Calu3 (cell line): ENCODE measurements at regions not wholly inside any gene's neighbourhood (a gene's known extent, or its start where the extent isn't known, plus 50 kb on each side); places are given as distances from the start of the nearest gene placed in this dataset.
"Not testable (repeated sequence)": the region's sequence is repeated elsewhere in the genome, so short reads cannot be mapped to it uniquely, and the experiment has no call there.

Source experiments
- BruUV-seq: library from RNA; stranded (reverse); fragments of 400-500 nt; replicated peaks from 2 replicates; lab custom pipeline; 2021; lab: Mats Ljungman, UMichigan
- CTCF ChIA-PET: fragments of 300-600 bp; sonication (Branson Sonifier 250); formaldehyde crosslinking; loops from one replicate; lab custom pipeline; 2022; ENCODE audit warnings: antibody characterized with exemption; lab: Charles Lee
- DNase-seq: peaks from one replicate; pipeline ENCODE4 v3.0.0; 2022
- H3K27ac Mint-ChIP-seq: one replicate; pipeline ENCODE4 v1.8.0; 2022; ENCODE audit warnings: mixed read lengths; ENCODE audit not compliant: unreplicated experiment
- H3K27me3 Mint-ChIP-seq: one replicate; pipeline ENCODE4 v1.8.0; 2022; ENCODE audit warnings: mixed read lengths; ENCODE audit not compliant: unreplicated experiment
- H3K36me3 Mint-ChIP-seq: one replicate; pipeline ENCODE4 v1.8.0; 2022; ENCODE audit warnings: mild to moderate bottlenecking, moderate library complexity, mixed read lengths; ENCODE audit not compliant: insufficient read depth, unreplicated experiment
- H3K4me1 Mint-ChIP-seq: one replicate; pipeline ENCODE4 v1.8.0; 2022; ENCODE audit warnings: mild to moderate bottlenecking, low read depth, mixed read lengths; ENCODE audit not compliant: unreplicated experiment
- H3K4me3 Mint-ChIP-seq: one replicate; pipeline ENCODE4 v1.8.0; 2022; ENCODE audit warnings: mild to moderate bottlenecking, low read depth, moderate library complexity, mixed read lengths; ENCODE audit not compliant: unreplicated experiment
- H3K9me3 Mint-ChIP-seq: one replicate; pipeline ENCODE4 v1.8.0; 2022; ENCODE audit warnings: low read depth, mixed read lengths; ENCODE audit not compliant: unreplicated experiment
- CTCF ChIP-seq: fragments of 200-600 bp; IDR thresholded peaks from one replicate; pipeline ENCODE4 v1.8.0; 2022; ENCODE audit warnings: antibody characterized with exemption; ENCODE audit not compliant: unreplicated experiment
- intact Hi-C: fragments of 100-400 bp; cut with micrococcal nuclease; formaldehyde crosslinking; loops from one replicate; pipeline ENCODE4 v1.10.0; 2022; ENCODE audit not compliant: unreplicated experiment

GRCh38 chr5:25448190-25448621, 803.4 kb upstream of the CDH10 start:
- Mint-ChIP-seq H3K4me3 (no peak overlapping the region), H3K27me3 (no peaks in the 10 kb centered on the region), H3K27ac (no peak overlapping the region), H3K36me3 (no peaks in the 10 kb centered on the region), H3K4me1 (no peaks in the 10 kb centered on the region), H3K9me3 (peaks cover 12% of the 10 kb centered on the region)
- no TSS peak for BruUV-seq
- no peak for DNase-seq
- CTCF ChIA-PET, result no interaction called here
- intact Hi-C loops, result no loop called here
- no peak for TF ChIP-seq CTCF

GRCh38 chr5:25446061-25446420, 801.3 kb upstream of the CDH10 start:
- H3K4me3 Mint-ChIP-seq, H3K4me1 Mint-ChIP-seq, H3K36me3 Mint-ChIP-seq, DNase-seq, H3K27ac Mint-ChIP-seq, intact Hi-C loops, BruUV-seq, CTCF ChIA-PET, H3K27me3 Mint-ChIP-seq: not testable (repeated sequence)
- peaks cover 11% of the 10 kb centered on the region for H3K9me3 Mint-ChIP-seq

- H3K4me3 Mint-ChIP-seq, DNase-seq, CTCF ChIA-PET, BruUV-seq, H3K27me3 Mint-ChIP-seq, H3K4me1 Mint-ChIP-seq, intact Hi-C loops, H3K27ac Mint-ChIP-seq, H3K36me3 Mint-ChIP-seq, H3K9me3 Mint-ChIP-seq: not testable (repeated sequence)
Measured at GRCh38 chr5:25445381-25446060, 800.7 kb upstream of the CDH10 start.

GRCh38 chr5:25444697-25445096, 799.9 kb upstream of the CDH10 start:
- no TSS peak for BruUV-seq
- no peak overlapping the region for H3K27ac Mint-ChIP-seq
- intact Hi-C loops, result no loop called here
- no peak overlapping the region for H3K4me3 Mint-ChIP-seq
- peaks cover 10% of the 10 kb centered on the region for H3K9me3 Mint-ChIP-seq
- H3K4me1 Mint-ChIP-seq, result no peaks in the 10 kb centered on the region
- TF ChIP-seq CTCF, result no peak
- CTCF ChIA-PET, result no interaction called here
- H3K27me3 Mint-ChIP-seq, result no peaks in the 10 kb centered on the region
- no peak for DNase-seq
- H3K36me3 Mint-ChIP-seq, result no peaks in the 10 kb centered on the region

GRCh38 chr5:25441810-25442209, 797.0 kb upstream of the CDH10 start:
- intact Hi-C loops, result no loop called here
- no peaks in the 10 kb centered on the region for H3K27me3 Mint-ChIP-seq
- H3K4me3 Mint-ChIP-seq, result no peak overlapping the region
- no peak for TF ChIP-seq CTCF
- BruUV-seq, result no TSS peak
- no peaks in the 10 kb centered on the region for H3K4me1 Mint-ChIP-seq
- CTCF ChIA-PET, result no interaction called here
- H3K36me3 Mint-ChIP-seq, result no peaks in the 10 kb centered on the region
- H3K27ac Mint-ChIP-seq, result no peak overlapping the region
- DNase-seq, result no peak
- H3K9me3 Mint-ChIP-seq, result peaks cover 8% of the 10 kb centered on the region
